DOHH2 (cell line): ENCODE measurements at regions not wholly inside any gene's neighbourhood (a gene's known extent, or its start where the extent isn't known, plus 50 kb on each side); places are given as distances from the start of the nearest gene placed in this dataset.

ENCODE experiments used
- CTCF ChIP-seq: fragments of 200-600 bp; sonication (generic); IDR thresholded peaks from one replicate; pipeline ENCODE4 v1.5.1; 2014; ENCODE audit warnings: antibody characterized with exemption, mild to moderate bottlenecking, low read depth, low read length; ENCODE audit not compliant: poor library complexity, severe bottlenecking
- EZH2phosphoT487 ChIP-seq: fragments of 200-600 bp; sonication (generic); IDR thresholded peaks from 2 replicates; pipeline ENCODE4 v1.6.1; 2017; ENCODE audit warnings: borderline replicate concordance, mild to moderate bottlenecking, antibody characterized with exemption, low read length, moderate library complexity, mixed read lengths

- TF ChIP-seq CTCF = no peak
- TF ChIP-seq EZH2phosphoT487 = no peak
Observed at GRCh38 chr11:13068211-13068610, 59.1 kb downstream of the RASSF10 start.
